Sigmoid colon (tissue), 6 donors: ENCODE measurements at regions not wholly inside any gene's neighbourhood (a gene's known extent, or its start where the extent isn't known, plus 50 kb on each side); places are given as distances from the start of the nearest gene placed in this dataset.
"Not testable (repeated sequence)": the region's sequence is repeated elsewhere in the genome, so short reads cannot be mapped to it uniquely, and the experiment has no call there.

Source experiments
- DNase-seq: peaks from one replicate; pipeline ENCODE4 v3.0.0-alpha.2; 2019
- H3K27ac ChIP-seq, 4 donors: fragments of 200-600 bp; sonication (generic); one replicate each; pipeline ENCODE4 v1.5.1; 2016 to 2019; ENCODE audit warnings: mild to moderate bottlenecking in 1 of 4
- H3K27me3 ChIP-seq, 3 donors: fragments of 200-600 bp; sonication (generic); one replicate each; pipeline ENCODE4 v1.5.1; 2019; ENCODE audit warnings: mild to moderate bottlenecking in 1 of 3
- H3K36me3 ChIP-seq, 4 donors: fragments of 200-600 bp; sonication (generic); one replicate each; pipeline ENCODE4 v1.5.1; 2016 to 2019
- H3K4me1 ChIP-seq, 4 donors: fragments of 200-600 bp; sonication (generic); one replicate each; pipeline ENCODE4 v1.5.1; 2017 to 2019
- H3K4me3 ChIP-seq, 4 donors: fragments of 200-600 bp; sonication (generic); one replicate each; pipeline ENCODE4 v1.5.1; 2017 to 2019; ENCODE audit warnings: mild to moderate bottlenecking in 2 of 4, moderate library complexity in 1 of 4
- H3K9me3 ChIP-seq, 4 donors: fragments of 200-600 bp in 3 of 4; sonication (generic) in 3 of 4; one replicate each; pipeline versions ENCODE4 v1.5.1 to v1.6.1; 2013 to 2019
- CTCF ChIP-seq, 4 experiments: fragments of 450-650 bp in 3 of 4; fragments of 200-600 bp in 1 of 4; IDR thresholded peaks; one replicate each; pipeline ENCODE4 v1.5.1; 2016 to 2019; ENCODE audit warnings: antibody characterized with exemption in 4 of 4, mild to moderate bottlenecking in 3 of 4, moderate library complexity in 2 of 4
- EP300 ChIP-seq, 4 donors: sonication (generic); formaldehyde crosslinking; IDR thresholded peaks; one replicate each; pipeline ENCODE4 v1.6.1; 2017; ENCODE audit warnings: antibody characterized with exemption in 4 of 4
- POLR2A ChIP-seq, 2 donors: fragments of 450-650 bp; IDR thresholded peaks; one replicate each; pipeline ENCODE4 v1.6.1; 2016; ENCODE audit warnings: antibody characterized with exemption in 2 of 2, mild to moderate bottlenecking in 2 of 2, moderate library complexity in 2 of 2
- POLR2AphosphoS5 ChIP-seq, 4 donors: sonication (generic); formaldehyde crosslinking; IDR thresholded peaks; one replicate each; pipeline ENCODE4 v1.6.1; 2017; ENCODE audit warnings: antibody characterized with exemption in 4 of 4
- WGBS, 2 donors: extraction: QIAGEN DNeasy Blood & Tissue Kit; methylation state at CpG; one replicate each; pipeline ENCODE4 v1.1.7; 2013; 5-methylcytosine and 5-hydroxymethylcytosine counted together
- intact Hi-C: fragments of 100-400 bp; cut with DNase I; formaldehyde crosslinking; loops from one replicate; pipeline ENCODE4 v1.15.1; 2023
- donor health status: healthy with polysubstance abuse.
- donor health status: healthy.

DNA sequence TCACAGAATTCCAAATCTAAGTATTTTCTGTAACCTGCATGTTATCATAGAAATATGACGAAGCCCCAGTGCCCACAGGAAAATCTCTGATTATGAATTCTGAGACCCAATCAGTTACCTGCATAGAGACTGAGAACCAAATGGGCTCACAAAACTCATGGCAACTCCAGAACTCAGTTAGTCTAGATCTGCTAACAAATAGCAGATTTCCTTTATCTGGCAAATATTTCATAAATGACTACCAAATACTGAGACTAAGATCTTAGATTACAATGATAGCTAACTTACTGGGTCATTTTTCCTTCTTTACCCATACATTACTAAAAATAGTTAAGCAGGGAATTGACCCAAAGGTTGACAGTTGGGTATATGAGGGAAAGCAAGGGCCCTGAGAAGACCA is 228.1 kb upstream of the FAT3 start:
- no peak for DNase-seq
- Histone ChIP-seq H3K27ac (peak overlapping the region in 3 of 4 donors; percentile 8 to 62 (median 52)), H3K4me1 (peaks cover 0 to 20% (median 15%) of the 10 kb centered on the region in 4 donors), H3K36me3 (no peaks in the 10 kb centered on the region), H3K4me3 (no peak overlapping the region), H3K27me3 (no peaks in the 10 kb centered on the region), H3K9me3 (no peaks in the 10 kb centered on the region)
- intact Hi-C loops = no loop called here
- TF ChIP-seq EP300 (IDR thresholded peaks at IDR 0.05) (no peak), POLR2A (IDR thresholded peaks at IDR 0.05) (no peak), POLR2AphosphoS5 (IDR thresholded peaks at IDR 0.05) (no peak), CTCF (IDR thresholded peaks at IDR 0.05) (no peak)
- WGBS, 2 donors = 91 to 95% methylated on average over 1 of the region's 1 CpG

DNA sequence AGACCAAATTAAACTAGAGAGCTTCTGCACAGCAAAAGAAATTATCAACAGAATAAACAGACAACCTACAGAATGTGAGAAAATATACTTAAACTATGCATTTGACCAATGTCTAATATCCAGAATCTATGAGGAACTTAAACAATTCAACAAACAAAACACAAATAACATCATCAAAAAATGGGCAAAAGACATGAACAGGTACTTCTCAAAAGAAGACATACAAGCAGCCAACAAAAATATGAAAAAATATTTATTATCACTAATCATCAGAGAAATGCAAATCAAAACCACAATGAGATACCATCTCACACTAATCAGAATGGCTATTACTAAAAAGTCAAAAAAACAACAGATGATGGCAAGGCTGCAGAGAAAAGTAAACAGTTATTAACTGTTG is 236.2 kb upstream of the FAT3 start:
- H3K4me3 ChIP-seq, H3K27me3 ChIP-seq, H3K27ac ChIP-seq, intact Hi-C loops, H3K4me1 ChIP-seq, DNase-seq, H3K36me3 ChIP-seq, H3K9me3 ChIP-seq: not testable (repeated sequence)

DNA sequence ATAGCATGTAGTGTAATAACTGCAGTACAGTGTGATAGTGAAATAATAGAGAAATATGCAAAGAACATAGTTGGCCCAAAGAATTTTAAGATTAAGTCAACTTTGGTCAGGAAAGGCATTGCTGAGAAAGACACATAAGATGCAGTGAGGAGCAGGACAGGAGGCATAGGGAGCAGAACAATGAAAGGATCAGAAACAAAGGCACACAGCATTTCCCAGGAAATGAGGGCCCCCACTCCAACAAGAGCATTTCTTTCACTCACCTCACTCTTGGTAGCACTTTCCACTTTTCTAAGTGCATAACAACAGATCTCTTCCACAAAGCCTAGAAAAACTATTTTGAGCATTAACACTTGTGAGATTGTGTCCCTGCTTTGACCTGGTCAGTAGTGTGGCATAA is 238.4 kb upstream of the FAT3 start:
- Histone ChIP-seq H3K27ac (no peak overlapping the region), H3K36me3 (no peaks in the 10 kb centered on the region), H3K27me3 (no peaks in the 10 kb centered on the region), H3K9me3 (no peaks in the 10 kb centered on the region), H3K4me1 (peaks cover 0 to 29% (median 14%) of the 10 kb centered on the region in 4 donors), H3K4me3 (no peak overlapping the region)
- intact Hi-C loops = no loop called here
- no peak for DNase-seq
- TF ChIP-seq POLR2AphosphoS5 (IDR thresholded peaks at IDR 0.05) = no peak
- no peak for TF ChIP-seq POLR2A (IDR thresholded peaks at IDR 0.05)
- no peak for TF ChIP-seq EP300 (IDR thresholded peaks at IDR 0.05)
- TF ChIP-seq CTCF (IDR thresholded peaks at IDR 0.05) = no peak

- DNase-seq = no peak
- TF ChIP-seq POLR2A (IDR thresholded peaks at IDR 0.05) = no peak
- TF ChIP-seq POLR2AphosphoS5 (IDR thresholded peaks at IDR 0.05) = no peak
- TF ChIP-seq CTCF (IDR thresholded peaks at IDR 0.05) = no peak
- TF ChIP-seq EP300 (IDR thresholded peaks at IDR 0.05) = no peak
- H3K27ac ChIP-seq = no peak overlapping the region
- 86 to 87% methylated on average over 5 of the region's 5 CpGs for WGBS, 2 donors
- H3K27me3 ChIP-seq = no peaks in the 10 kb centered on the region
- peaks cover 0 to 29% (median 15%) of the 10 kb centered on the region in 4 donors for H3K4me1 ChIP-seq
- no peaks in the 10 kb centered on the region for H3K9me3 ChIP-seq
- H3K36me3 ChIP-seq = no peaks in the 10 kb centered on the region
- H3K4me3 ChIP-seq = no peak overlapping the region
- intact Hi-C loops = no loop called here
Observed at GRCh38 chr11:91984033-91984584, 240.5 kb upstream of the FAT3 start.

GRCh38 chr11:91981995-91982394 is 242.6 kb upstream of the FAT3 start:
- DNase-seq = peak; percentile 89
- WGBS, 2 donors = 49 to 60% methylated on average over 1 of the region's 1 CpG
- Histone ChIP-seq H3K27ac (peak overlapping the region; percentile 62 to 83 (median 70)), H3K4me3 (no peak overlapping the region), H3K4me1 (peaks cover 0 to 35% (median 16%) of the 10 kb centered on the region in 4 donors), H3K36me3 (no peaks in the 10 kb centered on the region), H3K9me3 (no peaks in the 10 kb centered on the region), H3K27me3 (no peaks in the 10 kb centered on the region)
- intact Hi-C loops = no loop called here
- TF ChIP-seq CTCF (IDR thresholded peaks at IDR 0.05) (no peak), POLR2A (IDR thresholded peaks at IDR 0.05) (no peak), POLR2AphosphoS5 (IDR thresholded peaks at IDR 0.05) (peak in 3 of 4 donors; percentile 76 to 81 (median 76)), EP300 (IDR thresholded peaks at IDR 0.05) (peak in 3 of 4 donors; percentile 69 to 84 (median 83))
